Esophagus squamous epithelium (tissue), 5 donors: ENCODE measurements at regions not wholly inside any gene's neighbourhood (a gene's known extent, or its start where the extent isn't known, plus 50 kb on each side); places are given as distances from the start of the nearest gene placed in this dataset.

Source experiments
- DNase-seq: peaks from one replicate; lab custom pipeline; 2025; lab: John Stamatoyannopoulos, UW
- H3K27ac ChIP-seq, 4 donors: fragments of 200-600 bp; sonication (generic); one replicate each; pipeline ENCODE4 v1.5.1; 2016 to 2019; ENCODE audit warnings: mild to moderate bottlenecking in 1 of 4
- H3K27me3 ChIP-seq, 4 donors: fragments of 200-600 bp; sonication (generic); 1 replicate in 3 of 4; 2 replicates in 1 of 4; pipeline versions ENCODE4 v1.5.1 to v1.6.0; 2017 to 2021; ENCODE audit warnings: antibody characterized with exemption in 1 of 4
- H3K36me3 ChIP-seq, 3 donors: fragments of 200-600 bp; sonication (generic); one replicate each; pipeline ENCODE4 v1.5.1; 2016 to 2019
- H3K4me1 ChIP-seq, 3 donors: fragments of 200-600 bp; sonication (generic); one replicate each; pipeline ENCODE4 v1.5.1; 2017 to 2019
- H3K4me3 ChIP-seq, 4 donors: fragments of 200-600 bp; sonication (generic); 1 replicate in 3 of 4; 2 replicates in 1 of 4; pipeline ENCODE4 v1.5.1; 2016 to 2019; ENCODE audit warnings: mild to moderate bottlenecking in 2 of 4, moderate library complexity in 1 of 4
- H3K9me3 ChIP-seq, 3 donors: fragments of 200-600 bp; sonication (generic); one replicate each; pipeline ENCODE4 v1.5.1; 2016 to 2019
- POLR2A ChIP-seq, 4 donors: fragments of 450-650 bp; IDR thresholded peaks; one replicate each; pipeline ENCODE4 v1.6.1; 2017; ENCODE audit warnings: antibody characterized with exemption in 4 of 4, mild to moderate bottlenecking in 4 of 4, moderate library complexity in 3 of 4
- WGBS, 2 donors: methylation state at CpG; one replicate each; pipeline ENCODE4 v1.1.5; 2018; 5-methylcytosine and 5-hydroxymethylcytosine counted together
- intact Hi-C: fragments of 100-400 bp; cut with DNase I; formaldehyde crosslinking; loops from one replicate; pipeline ENCODE4 v1.15.0; 2022
- TF ChIP-seq, protein P1 (sequence below), 6 experiments: fragments of 450-650 bp in 4 of 6; fragments of 200-600 bp in 2 of 6; sonication (generic) in 2 of 6; IDR thresholded peaks; one replicate each; pipeline ENCODE4 v1.5.1; 2016 to 2019; ENCODE audit warnings: antibody characterized with exemption in 6 of 6, mild to moderate bottlenecking in 4 of 6, moderate library complexity in 4 of 6
- donor health status: DM: yes; HTN: yes; CAD: no.

- H3K9me3 ChIP-seq = no peaks in the 10 kb centered on the region
- no peak overlapping the region for H3K27ac ChIP-seq
- no peaks in the 10 kb centered on the region for H3K27me3 ChIP-seq
- 62 to 91% methylated on average over 1 of the region's 1 CpG for WGBS, 2 donors
- H3K4me3 ChIP-seq = no peak overlapping the region
- intact Hi-C loops = no loop called here
- DNase-seq = no peak
- TF ChIP-seq POLR2A (IDR thresholded peaks at IDR 0.05) = no peak
- TF ChIP-seq, protein P1, sequence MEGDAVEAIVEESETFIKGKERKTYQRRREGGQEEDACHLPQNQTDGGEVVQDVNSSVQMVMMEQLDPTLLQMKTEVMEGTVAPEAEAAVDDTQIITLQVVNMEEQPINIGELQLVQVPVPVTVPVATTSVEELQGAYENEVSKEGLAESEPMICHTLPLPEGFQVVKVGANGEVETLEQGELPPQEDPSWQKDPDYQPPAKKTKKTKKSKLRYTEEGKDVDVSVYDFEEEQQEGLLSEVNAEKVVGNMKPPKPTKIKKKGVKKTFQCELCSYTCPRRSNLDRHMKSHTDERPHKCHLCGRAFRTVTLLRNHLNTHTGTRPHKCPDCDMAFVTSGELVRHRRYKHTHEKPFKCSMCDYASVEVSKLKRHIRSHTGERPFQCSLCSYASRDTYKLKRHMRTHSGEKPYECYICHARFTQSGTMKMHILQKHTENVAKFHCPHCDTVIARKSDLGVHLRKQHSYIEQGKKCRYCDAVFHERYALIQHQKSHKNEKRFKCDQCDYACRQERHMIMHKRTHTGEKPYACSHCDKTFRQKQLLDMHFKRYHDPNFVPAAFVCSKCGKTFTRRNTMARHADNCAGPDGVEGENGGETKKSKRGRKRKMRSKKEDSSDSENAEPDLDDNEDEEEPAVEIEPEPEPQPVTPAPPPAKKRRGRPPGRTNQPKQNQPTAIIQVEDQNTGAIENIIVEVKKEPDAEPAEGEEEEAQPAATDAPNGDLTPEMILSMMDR (IDR thresholded peaks at IDR 0.05) = no peak
- H3K4me1 ChIP-seq = peaks cover 0 to 34% (median 0%) of the 10 kb centered on the region in 3 donors
- no peaks in the 10 kb centered on the region for H3K36me3 ChIP-seq
Observed at GRCh38 chr12:85572956-85573355, 263.3 kb downstream of the RASSF9 start.

DNA sequence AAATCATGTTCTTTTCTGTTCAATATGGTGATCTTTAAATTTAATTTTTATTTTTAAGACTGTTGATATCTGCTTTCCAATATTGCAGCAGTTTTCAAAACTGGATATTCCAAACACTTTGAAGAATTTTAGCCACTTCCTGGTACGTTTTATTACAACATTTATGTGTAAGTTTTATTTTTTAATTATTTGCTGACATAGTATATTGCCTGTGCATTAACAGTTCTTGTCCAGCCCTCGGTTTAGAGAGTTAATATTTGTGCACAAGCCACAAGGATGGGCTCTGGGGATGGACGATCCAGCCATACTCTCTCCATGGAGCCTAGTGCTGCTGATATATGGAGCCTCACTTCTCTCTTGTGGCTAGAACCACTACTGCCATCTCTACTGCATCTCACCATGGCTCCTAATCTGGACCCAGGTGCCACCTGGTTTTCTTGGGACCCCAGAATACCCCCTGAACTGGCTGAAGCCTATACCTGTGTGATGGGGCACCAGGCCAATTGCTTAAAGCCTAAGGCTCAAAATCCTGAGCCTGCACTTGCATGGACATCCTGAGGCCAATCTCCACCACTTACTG is 262.5 kb downstream of the RASSF9 start:
- 63 to 80% methylated on average over 3 of the region's 3 CpGs for WGBS, 2 donors
- intact Hi-C loops = no loop called here
- no peak for TF ChIP-seq POLR2A (IDR thresholded peaks at IDR 0.05)
- TF ChIP-seq, protein P1 (IDR thresholded peaks at IDR 0.05) = no peak

GRCh38 chr12:85574291-85574690 is 261.9 kb downstream of the RASSF9 start:
- WGBS, 2 donors = 78 to 79% methylated on average over 3 of the region's 3 CpGs
- intact Hi-C loops = no loop called here
- H3K4me3 ChIP-seq = no peak overlapping the region
- no peak overlapping the region for H3K27ac ChIP-seq
- peaks cover 0 to 23% (median 0%) of the 10 kb centered on the region in 3 donors for H3K4me1 ChIP-seq
- H3K9me3 ChIP-seq = no peaks in the 10 kb centered on the region
- H3K27me3 ChIP-seq = no peaks in the 10 kb centered on the region
- no peak for DNase-seq
- TF ChIP-seq, protein P1 (IDR thresholded peaks at IDR 0.05) = no peak
- TF ChIP-seq POLR2A (IDR thresholded peaks at IDR 0.05) = no peak
- no peaks in the 10 kb centered on the region for H3K36me3 ChIP-seq

More for the DNA sequence above, 262.5 kb downstream of the RASSF9 start:
- no peaks in the 10 kb centered on the region for H3K9me3 ChIP-seq
- peaks cover 0 to 28% (median 0%) of the 10 kb centered on the region in 3 donors for H3K4me1 ChIP-seq
- no peaks in the 10 kb centered on the region for H3K27me3 ChIP-seq
- H3K36me3 ChIP-seq = no peaks in the 10 kb centered on the region
- DNase-seq = no peak
- H3K4me3 ChIP-seq = no peak overlapping the region
- no peak overlapping the region for H3K27ac ChIP-seq

DNA sequence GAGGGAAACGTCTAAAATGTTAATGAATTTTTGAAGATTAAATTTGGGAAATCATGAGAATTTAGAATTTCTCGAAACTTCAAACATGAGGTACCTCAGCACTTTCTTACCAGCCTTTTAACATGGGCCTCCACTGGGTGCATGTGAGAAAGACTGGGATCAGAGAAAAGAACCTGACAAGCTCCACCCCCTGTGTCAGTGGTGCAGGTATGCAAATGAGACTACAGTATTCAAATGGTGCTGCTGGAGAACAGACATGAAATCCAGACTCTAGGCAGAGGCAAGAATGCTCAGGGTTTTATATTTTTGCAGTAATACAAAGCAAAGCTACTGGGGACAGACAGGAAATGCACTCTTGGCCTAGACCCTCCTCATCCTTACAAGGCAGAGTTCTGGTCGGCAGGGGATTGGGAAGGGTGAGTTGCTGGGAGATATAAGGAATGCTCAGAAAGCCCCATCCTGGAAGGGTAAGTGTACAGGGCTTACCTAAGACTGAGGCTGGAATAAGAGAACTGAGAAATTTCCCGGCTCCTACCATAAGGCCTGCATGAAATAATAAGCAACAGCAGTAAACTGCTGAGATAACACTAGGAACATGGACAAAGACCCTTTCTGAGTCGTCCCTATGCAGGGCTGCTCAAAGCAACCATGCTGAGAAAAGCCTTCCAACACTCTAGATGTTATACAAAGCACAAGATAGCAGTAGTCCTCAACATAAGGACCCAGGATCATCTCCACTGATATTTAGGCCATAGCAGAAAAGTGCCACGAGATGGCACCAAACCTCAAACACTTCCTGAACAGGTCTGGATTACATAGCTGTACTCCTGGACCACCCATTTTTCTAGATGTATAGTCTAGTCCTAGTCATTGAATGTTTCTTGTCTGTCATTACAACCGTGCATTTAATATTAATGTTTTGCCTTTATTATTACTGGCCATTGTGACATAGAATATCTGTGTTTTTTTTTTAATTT is 260.8 kb downstream of the RASSF9 start:
- Histone ChIP-seq H3K9me3 (no peaks in the 10 kb centered on the region), H3K27ac (no peak overlapping the region), H3K4me3 (no peak overlapping the region), H3K4me1 (peaks cover 0 to 15% (median 0%) of the 10 kb centered on the region in 3 donors), H3K36me3 (no peaks in the 10 kb centered on the region), H3K27me3 (no peaks in the 10 kb centered on the region)
- WGBS, 2 donors = 53% methylated on average over 7 of the region's 7 CpGs
- TF ChIP-seq POLR2A (IDR thresholded peaks at IDR 0.05) = no peak
- TF ChIP-seq, protein P1 (IDR thresholded peaks at IDR 0.05) = peak in 5 of 6 experiments; percentile 49 to 74 (median 59)
- intact Hi-C loops = loop anchor here (5.0 kb wide), 1 partner anchor 292 kb away; no protein-coding TSS in a partner anchor
- DNase-seq = no peak
